NOMO-1 treated with dmso at 0.1 percent for 144 hours (cell line): ENCODE measurements at regions not wholly inside any gene's neighbourhood (a gene's known extent, or its start where the extent isn't known, plus 50 kb on each side); places are given as distances from the start of the nearest gene placed in this dataset.

Experiments
- DNase-seq: peaks from one replicate; lab custom pipeline; 2025; ENCODE audit not compliant: unreplicated experiment; lab: John Stamatoyannopoulos, UW

DNA sequence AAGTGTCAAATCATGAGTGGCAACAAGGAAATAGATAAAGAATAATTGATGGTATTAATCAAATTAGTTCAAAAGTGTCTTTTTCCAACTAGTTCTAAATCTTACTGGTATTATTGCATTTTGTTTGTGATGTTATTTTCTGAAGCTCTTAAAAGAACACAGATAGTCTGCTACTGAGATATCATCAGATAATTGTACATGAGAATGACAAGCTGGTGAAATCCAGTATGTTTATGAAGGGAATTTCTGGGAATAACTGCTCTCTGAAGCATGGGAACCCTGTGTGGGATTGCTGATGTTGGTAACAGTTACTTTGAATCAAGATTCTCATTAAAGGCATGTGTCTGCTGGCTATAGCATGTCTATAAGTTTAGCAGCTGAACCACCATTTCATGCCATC, 190.3 kb upstream of the CDIN1 start:
- DNase-seq = no peak

DNA sequence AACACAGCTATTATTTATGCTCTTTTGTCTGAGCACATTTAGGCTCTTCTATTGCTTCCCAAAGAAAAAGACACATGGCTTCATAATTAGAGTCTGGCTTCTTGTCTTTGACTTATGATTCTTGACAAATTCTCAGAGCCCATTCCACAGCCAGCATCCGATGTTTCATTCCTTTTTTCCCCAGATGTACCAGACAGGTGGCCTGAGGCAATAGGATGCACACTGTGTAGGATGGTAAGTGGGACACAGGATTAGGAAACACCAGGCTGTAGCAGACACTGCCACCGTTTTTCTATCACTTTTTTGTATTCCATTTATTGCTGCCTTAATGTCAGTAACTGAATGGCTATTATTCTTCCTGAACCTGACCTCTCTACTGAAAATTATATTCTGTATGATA, 188.9 kb upstream of the CDIN1 start:
- no peak for DNase-seq

DNA sequence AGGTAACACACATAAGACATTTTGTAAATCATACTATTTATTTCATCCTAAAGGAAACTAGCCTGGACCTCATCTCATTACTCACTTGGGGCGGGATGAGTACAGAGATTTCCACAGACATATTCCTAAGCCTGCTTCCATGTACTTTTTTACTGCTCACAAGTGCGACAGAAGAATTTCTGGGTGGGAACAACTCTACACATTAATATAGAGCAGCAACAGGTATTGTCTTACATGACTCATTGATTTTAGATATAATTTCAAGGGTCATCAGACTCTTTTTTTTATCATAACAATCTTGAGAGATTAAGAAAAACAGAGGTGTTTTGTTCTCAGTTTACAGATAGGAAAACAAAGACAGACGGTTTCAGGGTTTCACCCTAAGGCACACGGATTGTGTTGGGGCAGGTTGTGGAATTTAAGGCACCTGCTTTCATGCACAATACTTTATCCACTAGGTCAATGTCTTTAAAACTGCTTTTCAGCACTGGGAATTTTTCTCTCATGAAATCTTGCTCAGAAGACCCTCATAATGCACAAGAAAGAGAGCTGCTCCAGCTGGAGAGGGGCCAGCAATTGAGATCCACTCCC, 186.7 kb upstream of the CDIN1 start:
- DNase-seq = no peak

DNA sequence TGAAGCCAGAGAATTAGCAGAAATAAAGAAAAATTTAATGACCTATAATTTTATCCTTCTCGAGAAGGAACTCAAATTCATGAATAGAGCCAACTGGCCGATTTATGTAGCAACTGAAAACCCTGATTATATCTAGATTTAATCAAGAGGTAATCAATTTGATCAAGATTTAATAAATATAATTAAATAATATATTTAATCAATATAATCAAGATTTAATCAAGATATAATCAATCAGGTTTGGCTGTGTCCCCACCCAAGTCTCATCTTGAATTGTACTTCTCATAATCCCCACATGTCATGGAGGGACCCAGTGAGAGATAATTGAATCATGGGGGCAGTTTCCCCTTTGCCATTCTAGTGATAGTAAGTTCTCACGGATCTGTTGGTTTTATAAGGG, 181.2 kb upstream of the CDIN1 start:
- DNase-seq = no peak

DNA sequence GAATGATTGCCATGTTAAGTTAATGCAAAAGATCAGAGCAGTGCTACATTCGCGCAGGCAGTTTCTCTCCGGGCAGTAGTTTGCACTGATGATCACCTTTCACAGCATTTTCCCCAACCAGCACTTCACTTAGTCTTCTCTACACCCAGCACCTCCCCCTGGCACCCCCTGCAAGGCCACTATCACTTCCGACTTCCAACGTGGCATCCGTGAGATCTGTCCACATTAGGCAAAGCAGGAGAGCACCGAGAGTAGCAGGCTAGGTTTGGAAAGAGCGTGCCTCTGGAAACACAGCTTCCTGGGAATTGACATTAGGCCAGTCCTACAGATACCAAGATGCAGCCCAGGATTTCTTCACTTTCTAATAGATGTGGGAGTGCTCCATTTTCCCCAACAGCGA, 180.2 kb upstream of the CDIN1 start:
- no peak for DNase-seq

DNA sequence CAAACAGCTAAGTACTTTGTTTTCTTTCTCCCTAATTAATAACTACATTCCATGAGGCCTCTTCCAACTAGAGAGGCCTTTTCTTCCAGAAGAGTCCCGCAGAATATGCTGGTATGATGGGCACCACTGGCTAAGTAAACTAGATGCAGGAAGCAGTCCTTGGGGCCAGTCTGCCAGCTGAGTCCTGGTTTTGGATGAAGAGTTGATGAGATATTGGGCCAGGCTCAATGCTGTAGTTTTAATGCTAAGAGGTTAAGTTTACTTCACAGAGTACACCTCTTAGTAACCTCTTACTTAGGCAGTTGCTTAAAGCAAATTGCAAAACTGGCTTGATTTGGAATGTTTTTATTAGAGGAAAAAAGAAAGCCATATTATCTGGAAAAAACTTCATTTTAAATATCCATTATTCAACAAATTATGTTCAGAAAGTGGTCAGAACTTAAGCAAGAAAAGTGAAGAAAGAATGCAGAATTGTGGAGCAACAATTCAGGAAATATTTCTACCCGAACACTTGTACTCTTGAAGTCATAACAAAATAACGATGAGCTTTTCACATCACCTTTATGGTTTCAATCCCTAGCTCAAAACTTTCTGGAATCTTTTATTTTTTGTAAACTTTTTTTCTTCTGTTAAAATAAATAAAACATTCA, 178.4 kb upstream of the CDIN1 start:
- no peak for DNase-seq

DNA sequence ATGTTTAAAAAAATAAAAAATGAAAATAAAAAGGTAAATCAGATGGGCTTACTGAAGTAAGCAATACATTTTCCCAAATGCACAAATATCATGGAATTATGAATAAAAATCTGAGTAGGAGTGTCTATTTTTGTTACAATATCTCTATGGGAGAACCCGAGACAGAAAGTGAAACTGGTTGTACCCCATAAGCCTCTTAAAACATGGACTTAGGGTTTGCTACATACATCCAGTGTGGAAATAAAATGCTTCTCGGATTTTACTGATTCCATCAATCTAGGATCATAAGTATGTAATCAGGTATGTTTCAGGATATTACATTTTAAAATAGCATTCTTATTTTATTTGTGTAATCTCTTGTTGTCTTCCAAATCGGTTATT, 177.8 kb upstream of the CDIN1 start:
- DNase-seq = no peak

DNA sequence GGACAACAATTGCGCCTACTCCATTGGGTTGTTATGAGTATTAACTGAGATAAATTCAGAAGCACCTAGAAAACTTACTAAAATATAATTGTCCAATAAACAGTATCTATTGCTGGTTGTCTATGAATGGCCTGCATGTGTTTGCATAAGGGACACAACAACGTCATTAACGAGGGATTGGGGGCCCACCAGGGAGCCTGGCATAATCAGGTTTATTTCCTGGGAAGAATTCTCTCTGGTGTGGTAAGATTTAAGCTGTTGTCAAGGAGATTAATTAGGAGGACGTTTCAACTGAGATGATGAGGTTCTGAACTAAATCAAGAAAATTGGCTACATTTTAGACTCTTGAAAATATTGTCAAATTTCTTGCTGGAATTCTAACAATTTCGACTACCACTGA, 176.1 kb upstream of the CDIN1 start:
- no peak for DNase-seq

DNA sequence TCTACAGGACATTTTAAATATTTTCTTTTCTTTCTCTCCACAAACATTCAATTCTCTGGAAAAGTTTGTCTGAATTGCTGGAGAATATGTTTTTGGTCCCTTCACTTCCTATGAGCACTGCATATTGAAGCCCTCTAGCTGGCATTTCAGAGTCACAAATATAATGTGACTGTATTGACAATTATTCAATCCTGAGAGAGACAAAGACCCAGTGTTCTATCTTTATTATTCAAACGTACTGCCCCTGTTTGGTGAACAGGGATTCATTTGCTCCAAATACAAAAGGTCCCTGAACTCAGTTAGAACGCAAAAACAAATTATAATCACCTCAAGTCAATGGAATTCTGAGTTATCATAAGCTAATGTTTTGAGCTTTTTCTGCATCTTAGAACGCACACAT, 173.1 kb upstream of the CDIN1 start:
- no peak for DNase-seq

DNA sequence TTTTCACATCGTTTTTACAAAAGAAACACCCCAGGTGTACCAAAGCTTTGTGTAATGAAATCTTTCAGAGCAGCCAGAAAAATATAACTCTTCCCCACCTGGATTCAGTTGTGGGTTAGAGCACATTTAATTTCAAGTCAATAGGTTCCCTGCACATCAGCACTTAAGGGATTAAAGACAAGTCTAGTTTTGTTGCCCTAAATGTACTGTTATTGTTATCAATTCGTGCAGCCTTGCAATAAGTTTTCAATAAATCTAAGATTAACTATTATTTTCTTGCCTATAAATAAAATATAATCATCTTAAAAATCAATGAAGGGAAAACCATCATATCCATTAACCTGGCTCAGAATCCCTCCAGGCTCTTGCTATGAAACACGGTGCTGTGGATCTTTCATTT, 172.5 kb upstream of the CDIN1 start:
- DNase-seq = no peak

DNA sequence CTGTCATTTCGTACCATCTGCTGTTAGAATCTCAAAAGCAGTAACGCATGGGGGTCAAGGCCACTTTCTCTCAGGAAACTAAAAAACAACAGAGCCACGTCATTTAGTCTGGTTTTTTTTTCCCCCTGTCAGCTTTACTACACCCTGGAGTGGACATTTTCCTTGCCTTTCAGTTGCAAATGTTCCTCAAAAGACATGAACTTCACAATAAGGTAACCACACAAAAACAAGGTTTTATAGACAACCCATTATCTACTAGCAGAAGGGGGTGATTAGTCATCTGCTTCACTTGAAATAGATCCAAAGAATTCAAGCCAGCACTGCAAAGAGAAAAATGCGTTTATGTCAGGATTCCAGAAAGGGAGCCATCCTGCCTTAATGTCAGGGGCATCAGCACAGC, 171.8 kb upstream of the CDIN1 start:
- DNase-seq = no peak

DNA sequence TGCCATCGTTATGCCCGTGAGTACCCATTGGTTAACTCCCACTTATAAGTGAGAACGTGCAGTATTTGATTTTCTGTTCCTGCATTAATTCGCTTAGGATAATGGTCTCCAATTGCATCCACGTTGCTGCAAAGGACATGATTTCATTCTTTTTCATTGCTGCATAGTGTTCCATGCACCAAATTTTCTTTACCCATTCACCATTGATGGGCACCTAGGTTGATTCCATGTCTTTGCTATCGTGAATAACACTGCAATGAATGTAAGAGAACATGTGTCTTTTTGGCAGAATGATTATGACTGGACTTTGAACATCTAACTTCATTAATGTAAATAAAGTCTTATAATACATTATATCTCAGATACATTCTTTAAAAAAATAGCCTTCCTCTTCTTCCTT, 169.6 kb upstream of the CDIN1 start:
- no peak for DNase-seq

DNA sequence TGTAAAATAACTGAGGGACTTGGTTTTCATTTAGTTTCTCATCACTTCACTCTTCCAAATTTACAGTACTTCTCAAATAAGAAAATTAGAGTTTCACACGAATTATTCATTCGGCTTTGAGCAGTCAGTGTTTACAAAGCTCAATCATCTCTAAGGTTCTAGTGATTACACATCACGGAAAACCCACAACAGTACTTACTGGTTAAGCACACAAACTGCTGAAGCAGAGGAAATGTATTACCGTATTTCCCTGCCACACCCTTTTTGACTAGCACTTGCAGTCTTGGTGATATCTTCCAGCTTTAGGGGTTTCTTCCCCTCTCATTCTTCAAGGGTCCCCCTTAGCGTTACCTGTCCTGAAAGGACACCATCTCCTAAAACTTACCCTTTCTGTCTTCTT, 164.8 kb upstream of the CDIN1 start:
- DNase-seq = no peak

DNA sequence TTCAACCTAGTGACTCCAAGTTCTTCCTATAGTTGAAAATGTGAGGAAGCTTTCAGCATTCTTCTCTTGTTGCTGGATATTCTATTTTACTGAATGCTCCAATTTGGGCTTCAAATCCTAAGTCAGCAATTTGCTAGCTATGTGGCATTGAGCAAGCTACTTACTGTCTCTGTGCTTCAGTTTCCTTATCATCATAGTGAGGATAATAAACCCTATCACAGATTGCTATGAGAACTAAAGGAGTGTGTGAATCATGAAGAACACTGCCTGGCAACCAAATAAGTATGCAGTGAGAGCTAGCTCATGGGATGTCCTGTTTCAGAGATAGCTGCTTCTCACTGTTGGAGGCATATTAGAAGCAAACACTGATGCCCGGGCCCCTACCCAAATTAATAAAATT, 163.8 kb upstream of the CDIN1 start:
- DNase-seq = no peak

DNA sequence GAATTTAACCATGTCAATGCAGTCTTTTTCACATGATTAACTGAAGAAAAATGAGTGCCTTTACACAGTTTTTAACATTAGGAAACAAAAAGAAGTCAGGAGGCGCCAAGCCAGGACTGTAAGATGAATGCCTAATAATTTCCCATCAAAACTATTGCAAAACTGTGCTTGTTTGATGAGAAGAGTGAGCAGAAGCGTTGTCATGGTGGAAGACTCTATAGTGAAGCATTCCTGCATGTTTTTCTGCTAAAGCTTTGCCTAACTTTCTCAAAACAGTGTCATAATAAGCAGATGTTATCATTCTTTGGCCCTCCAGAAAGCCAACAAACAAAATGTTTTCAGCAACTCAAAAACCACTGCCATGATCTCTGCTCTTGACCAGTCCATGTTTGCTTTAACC, 156.8 kb upstream of the CDIN1 start:
- DNase-seq = no peak

DNA sequence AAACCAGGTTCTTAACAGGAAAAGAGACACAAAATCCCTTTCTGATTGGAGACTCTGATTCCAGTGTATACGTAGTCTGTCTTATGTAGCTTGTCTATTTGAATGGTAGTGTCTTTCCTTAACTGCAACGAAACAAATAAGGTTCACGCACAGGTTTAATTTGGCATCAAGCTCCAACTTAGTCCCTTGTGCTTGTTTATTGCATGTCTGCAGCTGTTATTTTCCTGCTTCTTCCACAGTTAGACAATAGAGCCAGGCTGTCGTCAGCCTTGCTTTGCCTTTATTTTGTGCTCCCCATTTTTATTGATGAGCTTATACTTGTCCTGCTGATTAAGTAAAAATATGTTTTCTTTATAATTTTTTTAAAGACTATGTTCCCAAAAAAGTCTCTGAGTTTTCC, 152.7 kb upstream of the CDIN1 start:
- DNase-seq = no peak

DNA sequence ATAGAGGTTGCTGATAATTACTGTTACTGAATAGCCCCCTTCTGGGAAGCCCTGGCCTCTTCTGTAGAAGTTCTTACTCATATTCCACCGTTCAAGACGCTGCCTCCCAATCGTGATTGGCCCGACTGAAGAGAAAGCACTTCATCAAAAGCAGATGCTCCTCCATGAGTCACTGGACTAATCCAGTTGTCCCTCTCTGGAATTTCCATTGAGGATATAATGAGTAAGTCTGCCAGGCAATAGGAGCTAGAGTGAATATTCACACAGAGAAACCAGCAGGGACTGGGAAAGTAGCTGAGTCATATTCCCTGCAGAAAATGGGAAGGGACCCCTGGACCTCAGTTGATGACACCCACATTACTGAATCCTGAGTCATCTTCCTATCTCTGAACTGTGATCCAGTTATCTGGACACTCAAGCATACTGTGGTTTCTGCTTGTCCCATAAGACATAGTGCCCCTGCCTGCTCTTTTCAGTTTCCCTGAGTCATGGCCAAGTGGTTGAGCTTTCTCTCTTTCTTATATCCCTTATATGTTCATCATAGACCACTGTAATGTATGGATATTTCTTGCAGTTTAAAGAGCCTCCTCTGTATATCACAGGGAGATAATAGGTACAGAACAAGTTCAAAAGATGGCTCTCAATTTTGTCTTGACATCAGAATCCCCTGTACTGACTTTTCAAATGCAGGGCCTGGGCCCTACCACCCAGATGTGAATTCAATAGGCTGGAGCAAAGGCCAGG, 151.2 kb upstream of the CDIN1 start:
- no peak for DNase-seq

DNA sequence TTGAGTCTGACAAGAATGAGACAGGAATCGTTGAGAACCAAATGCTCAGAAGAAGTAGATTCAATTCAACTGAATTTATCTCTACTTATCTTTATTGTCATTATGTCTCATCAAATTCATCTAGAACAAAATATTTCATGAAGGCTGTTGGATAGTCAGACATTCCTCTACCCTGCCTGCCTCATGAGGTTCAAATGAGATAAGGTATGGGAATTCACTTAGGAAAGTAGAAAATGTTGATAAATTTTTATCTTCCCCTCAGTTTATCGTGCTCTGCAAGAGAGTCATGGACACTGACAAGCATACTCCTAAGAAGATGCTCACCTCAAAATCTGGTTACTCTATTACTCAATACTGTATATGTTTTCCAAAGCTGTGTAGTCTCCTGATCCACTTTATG, 149.7 kb upstream of the CDIN1 start:
- no peak for DNase-seq

DNA sequence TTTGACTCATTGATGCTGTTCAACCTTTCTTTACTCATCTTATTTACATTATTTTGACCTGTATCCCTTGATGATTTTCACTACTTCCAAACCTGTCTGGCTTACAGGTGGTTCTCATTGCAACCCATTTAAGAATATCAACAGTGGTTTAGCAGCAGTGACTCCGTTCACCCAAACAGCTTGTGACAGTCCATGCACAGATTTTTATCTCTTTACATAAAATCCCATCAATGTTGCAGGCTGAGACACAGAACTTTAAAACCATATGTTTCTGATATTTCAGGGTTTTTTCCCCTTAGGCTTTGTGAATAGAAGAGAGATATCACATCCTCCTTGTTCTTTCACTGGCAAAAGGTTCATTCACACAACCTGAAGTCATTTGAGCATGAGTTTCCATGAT, 149.1 kb upstream of the CDIN1 start:
- DNase-seq = no peak

DNA sequence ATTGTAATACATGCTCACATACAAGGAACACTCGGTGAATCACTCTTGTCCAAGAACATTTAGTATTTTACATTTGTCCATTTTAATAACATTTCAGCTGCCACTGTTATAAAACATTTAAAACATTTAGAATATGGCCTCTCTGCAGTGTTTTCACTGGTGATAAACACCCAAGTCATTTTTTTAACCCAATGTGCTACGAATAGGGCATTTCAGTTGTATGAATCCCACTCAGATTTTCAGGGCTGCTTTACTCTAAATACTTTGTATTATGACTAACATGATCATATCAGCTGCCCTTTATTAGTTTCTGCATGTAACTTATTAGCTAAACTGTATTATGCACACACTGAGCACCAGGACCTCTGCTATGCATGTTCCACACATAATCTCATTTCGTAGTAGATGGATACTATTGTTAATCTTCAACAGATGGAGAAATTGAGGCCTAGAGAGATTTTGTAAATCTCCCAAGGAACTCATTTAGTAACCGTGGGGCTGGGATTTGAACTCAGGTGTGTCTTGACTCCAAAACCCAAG, 148.6 kb upstream of the CDIN1 start:
- DNase-seq = no peak

DNA sequence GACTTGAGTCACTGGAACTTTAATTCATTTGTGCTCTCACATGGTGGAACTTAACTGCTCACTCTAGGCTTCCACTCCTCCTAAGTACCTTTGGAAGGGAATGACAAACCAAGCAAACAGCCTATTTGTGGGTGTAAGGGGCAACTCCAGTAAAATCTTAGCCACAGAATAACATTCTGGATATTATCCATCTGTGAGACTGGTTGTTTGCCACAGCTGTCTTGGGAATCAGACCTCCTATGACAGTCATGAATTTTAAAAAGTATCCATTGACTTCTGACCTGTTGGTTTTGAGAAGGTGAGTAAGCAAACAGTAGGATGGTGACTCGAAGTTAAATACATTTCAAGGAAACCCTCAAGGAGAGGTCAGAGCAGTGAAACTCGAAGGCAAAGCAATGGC, 147.3 kb upstream of the CDIN1 start:
- no peak for DNase-seq

DNA sequence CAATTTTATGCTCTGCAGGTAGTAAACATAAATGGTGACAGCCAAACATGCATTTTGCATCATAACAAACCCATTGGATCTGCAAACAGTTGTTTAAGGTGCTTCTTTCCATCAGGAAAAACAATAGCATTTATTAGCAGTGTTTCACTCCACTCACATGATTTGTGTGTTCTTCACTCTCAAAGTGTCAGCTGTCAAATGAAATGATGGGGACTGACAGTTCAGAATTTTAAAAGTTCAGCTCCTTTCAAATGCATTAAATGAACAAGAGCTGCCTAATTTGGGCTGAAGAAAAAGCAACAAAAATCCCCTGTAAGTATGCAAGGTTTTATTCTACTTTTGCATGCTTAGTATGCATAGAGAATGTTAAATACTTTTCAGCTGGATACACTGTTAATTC, 145.2 kb upstream of the CDIN1 start:
- DNase-seq = no peak

DNA sequence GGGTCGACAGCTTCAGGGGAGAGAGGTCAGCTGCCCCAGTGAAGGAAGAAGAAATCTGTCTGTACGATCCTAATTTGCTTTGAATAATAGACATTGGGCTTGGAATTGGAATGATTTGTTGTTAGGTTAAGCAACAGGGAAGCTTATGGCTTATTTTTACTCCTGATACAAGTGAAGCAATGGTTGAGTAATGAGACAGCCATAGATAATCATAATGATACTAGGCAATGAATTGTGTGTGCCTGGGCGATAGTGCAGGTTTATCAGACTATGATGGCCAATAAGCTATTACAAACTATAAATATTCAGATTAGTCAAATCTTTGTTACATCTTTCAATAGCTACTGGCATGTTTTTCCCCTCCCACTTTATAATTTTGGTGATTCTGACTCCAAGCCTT, 140.9 kb upstream of the CDIN1 start:
- no peak for DNase-seq
